IPS-18c (cell line): ENCODE measurements at regions not wholly inside any gene's neighbourhood (a gene's known extent, or its start where the extent isn't known, plus 50 kb on each side); places are given as distances from the start of the nearest gene placed in this dataset.

Experiments
- H3K4me3 ChIP-seq: 2 replicates; pipeline ENCODE4 v1.7.0; 2013; ENCODE audit warnings: low read depth, mild to moderate bottlenecking, low read length, moderate library complexity; ENCODE audit not compliant: insufficient read depth
- H3K9me3 ChIP-seq: one replicate; pipeline ENCODE4 v1.6.1; 2013; ENCODE audit warnings: mild to moderate bottlenecking, low read length, moderate library complexity; ENCODE audit not compliant: control insufficient read depth, insufficient read depth

- peaks cover 3% of the 10 kb centered on the region for H3K9me3 ChIP-seq
- H3K4me3 ChIP-seq, result no peak overlapping the region
Observed at GRCh38 chr11:71118671-71119250, 133.6 kb downstream of the SHANK2 start.

DNA sequence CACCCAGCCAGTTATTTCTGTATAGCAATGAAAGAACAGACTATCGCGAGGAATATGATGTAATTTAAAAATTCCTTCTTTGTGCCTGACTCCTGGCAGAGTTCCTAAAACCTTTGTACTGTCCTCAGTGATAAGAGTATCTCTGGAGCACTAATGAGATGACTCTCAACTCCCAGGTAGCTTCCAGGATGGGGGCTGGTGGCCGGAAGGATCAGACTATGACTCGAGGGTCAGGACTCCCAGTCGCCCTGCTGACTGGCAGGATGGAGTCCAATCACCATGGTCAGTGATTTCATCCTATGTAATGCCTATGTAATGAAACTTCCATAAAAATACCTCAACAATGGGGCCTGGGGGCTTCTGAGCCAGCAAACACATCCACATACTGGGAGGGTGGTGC lies 135.1 kb downstream of the SHANK2 start:
- Histone ChIP-seq H3K4me3 (no peak overlapping the region), H3K9me3 (peaks cover 3% of the 10 kb centered on the region)

DNA sequence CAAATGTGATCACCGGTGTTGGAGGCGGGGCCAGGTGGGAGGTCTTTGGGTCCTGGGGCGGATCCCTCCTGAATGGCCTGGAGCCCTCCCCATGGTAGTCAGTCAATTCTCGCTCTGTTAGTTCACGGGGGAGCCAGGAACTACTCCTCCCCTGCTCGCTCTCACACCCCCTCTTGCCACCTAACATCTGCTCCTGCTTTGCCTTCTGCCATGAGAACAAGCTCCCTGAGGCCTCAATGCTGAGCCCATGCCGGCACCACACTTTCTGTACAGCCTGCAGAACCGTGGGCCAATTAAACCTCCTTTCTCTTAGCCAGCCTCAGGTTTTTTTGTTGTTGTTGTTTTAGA lies 135.7 kb downstream of the SHANK2 start:
- Histone ChIP-seq H3K4me3 (no peak overlapping the region), H3K9me3 (peaks cover 3% of the 10 kb centered on the region)

- Histone ChIP-seq H3K9me3 (peaks cover 3% of the 10 kb centered on the region), H3K4me3 (no peak overlapping the region)
Observed at GRCh38 chr11:71115770-71116692, 136.3 kb downstream of the SHANK2 start.

DNA sequence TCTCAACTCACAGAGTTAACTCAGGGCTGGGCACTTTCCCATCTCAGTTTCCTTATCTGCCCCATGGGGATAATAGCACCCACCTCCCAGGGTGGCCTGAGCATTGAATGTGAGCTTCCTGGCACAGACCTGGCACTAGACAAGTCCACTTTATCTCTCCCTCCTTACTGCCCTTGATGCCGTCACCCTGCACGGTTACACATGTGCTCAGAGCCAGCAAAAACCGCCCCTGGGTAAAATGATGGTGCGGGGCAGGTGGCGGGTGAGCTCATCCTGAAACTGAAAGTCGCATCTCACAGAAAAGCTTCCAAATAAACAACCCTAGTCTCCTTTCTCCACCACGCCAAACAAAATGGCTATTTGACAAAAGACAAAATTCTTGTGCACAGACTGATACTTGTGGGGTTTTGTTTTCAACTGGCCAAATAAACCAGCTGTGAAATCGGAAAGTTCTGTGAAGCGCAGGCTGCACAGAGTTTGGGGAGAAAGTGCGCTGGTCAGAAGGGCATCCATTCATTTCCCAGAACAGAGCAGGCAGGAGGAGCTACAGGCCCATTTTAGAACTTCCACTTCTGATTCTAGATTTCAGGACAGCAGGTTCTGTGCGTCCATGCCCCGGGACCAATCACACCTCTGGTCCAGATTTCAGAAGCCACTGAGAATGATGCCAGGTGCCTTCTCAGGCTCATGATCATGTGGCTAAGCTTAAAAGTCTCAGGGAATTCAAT lies 138.1 kb downstream of the SHANK2 start:
- Histone ChIP-seq H3K4me3 (no peak overlapping the region), H3K9me3 (peaks cover 3% of the 10 kb centered on the region)

DNA sequence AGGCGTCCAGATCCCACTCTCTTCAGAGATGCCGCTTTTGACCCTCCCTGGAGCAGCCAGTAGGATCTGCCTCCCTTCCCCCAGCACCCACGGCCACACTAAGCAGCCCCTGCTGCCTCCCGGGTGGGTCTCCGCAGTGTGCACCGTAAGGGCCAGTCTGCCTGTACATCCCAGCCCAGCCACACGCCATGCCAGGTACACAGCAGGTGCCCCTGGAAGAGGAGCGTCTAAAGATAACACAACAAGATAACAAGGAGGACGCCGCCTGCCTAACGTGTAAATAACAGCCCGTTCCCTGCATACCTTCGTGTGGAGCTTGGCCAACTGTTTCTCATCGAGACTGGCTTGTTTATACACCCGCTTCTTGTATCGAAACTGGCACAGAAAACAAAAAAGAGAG lies 139.4 kb downstream of the SHANK2 start:
- Histone ChIP-seq H3K4me3 (no peak overlapping the region), H3K9me3 (peaks cover 3% of the 10 kb centered on the region)

DNA sequence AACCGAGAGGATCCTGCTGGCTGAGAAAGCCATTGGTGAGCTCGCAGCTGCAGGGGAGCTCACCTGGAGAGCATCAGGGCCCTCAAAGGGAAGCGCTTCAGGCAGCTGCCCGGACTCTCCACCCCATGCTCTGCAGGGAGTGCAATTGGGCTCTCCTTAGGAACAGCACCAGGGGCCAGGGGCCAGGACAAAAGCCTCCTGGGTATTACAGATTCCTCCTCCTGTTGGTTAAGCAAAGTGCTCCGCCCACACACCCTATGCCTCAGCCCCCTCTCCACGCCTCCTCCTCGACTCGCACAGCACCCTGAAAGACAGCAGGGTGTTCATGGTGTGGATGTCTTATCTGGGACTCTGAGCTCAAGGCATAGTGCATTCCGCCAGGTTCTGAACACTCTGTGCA lies 139.9 kb downstream of the SHANK2 start:
- Histone ChIP-seq H3K9me3 (peaks cover 3% of the 10 kb centered on the region), H3K4me3 (no peak overlapping the region)

DNA sequence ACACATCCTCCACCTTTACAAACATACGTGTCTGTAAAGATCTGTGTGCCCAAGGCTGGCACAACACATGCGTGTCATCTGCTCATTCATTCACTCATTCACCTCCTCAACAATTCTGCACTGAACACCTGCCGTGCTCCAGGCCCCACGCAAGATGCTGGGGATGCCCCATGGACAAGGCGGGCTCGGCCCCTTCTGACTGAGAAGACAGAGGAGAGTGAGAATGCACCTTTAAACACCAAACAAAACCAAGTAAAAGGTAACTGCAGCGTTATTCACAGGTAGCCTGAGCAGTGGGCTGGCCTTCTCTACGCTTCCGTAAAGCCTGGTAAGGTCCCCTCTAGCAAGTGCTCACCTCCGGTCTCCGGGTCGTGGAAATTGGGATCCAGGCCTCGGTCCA lies 142.8 kb downstream of the SHANK2 start:
- Histone ChIP-seq H3K9me3 (peaks cover 3% of the 10 kb centered on the region), H3K4me3 (no peak overlapping the region)

- H3K9me3 ChIP-seq, result no peaks in the 10 kb centered on the region
- H3K4me3 ChIP-seq, result no peak overlapping the region
Observed at GRCh38 chr11:71109186-71109585, 143.2 kb downstream of the SHANK2 start.

DNA sequence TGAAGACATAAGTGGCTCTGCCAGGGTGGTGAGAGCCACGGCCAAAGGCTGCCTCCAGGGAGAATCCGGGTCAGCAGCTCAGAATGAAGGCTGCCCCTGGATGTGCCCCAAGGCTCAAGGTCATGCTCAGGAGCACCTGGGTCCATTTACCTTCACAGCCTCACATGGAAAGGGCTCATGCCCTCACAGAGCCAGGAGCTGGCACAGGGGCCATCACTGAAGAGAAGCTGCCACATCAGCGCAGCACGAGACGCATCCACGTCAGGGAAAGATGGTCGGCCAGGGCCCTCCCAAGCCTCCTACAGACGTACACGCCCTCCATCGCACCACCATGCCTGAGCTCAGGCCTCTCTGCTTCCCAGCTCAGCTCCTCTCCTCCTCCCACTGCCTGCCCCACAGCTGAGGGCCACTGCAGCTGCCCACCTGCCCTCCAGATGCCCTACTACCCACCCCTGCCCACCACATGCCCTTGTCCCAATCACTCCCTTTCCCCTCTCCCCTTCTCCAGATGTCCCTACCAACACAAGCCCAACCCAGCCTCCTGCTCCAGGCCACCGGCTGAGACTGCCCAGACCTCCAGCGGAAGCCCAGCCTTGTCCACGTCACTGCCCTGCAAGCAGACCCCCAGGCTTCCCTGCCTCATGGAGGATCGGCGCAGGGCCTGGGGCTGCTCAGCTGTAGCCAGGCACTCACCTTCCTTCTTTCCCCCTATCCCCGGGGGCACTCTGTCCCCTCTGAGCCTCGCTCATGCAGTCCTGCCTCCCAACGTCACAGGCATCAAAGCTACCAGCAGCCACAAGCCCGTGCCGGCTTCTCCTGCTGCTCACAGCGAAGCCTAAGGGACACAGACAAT lies 144.1 kb downstream of the SHANK2 start:
- H3K4me3 ChIP-seq, result no peak overlapping the region
- H3K9me3 ChIP-seq, result no peaks in the 10 kb centered on the region

DNA sequence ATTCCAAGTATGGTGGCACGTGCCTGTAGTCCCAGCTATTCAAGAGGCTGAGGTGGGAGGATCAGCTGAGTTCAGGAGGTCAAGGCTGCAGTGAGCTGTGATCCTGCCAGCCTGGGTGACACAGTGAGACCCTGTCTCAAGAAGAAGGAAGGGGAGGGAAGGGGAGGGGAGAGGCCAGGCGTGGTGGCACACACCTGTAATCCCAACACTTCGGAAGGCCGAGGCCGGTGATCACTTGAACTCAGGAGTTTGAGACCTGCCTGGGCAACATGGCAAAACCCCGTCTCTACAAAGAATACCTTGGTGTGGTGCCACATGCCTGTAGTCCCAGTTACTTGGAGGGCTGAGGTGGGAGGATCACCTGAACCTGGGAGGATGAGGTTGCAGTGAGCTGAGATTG lies 145.7 kb downstream of the SHANK2 start:
- Histone ChIP-seq H3K4me3 (no peak overlapping the region), H3K9me3 (no peaks in the 10 kb centered on the region)

DNA sequence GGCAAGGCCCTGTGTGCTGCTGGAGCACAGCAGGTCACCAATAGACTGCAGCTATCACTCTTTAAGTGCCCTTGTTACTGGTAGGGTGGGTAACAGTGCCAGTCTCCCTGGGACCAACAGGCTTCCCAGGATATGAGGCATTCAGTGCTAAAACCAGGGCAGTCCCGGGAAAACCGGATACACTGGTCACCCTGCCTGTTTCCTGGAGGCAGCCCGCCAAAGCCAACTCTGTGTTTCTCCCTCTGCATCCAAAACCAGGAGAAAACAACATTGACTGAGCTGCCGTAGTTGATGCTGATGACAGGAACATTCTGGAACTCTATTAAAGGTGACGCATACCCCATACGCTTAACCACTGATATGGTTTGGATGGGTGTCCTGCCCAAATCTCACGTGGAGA lies 149.1 kb downstream of the SHANK2 start:
- Histone ChIP-seq H3K9me3 (no peaks in the 10 kb centered on the region), H3K4me3 (no peak overlapping the region)

DNA sequence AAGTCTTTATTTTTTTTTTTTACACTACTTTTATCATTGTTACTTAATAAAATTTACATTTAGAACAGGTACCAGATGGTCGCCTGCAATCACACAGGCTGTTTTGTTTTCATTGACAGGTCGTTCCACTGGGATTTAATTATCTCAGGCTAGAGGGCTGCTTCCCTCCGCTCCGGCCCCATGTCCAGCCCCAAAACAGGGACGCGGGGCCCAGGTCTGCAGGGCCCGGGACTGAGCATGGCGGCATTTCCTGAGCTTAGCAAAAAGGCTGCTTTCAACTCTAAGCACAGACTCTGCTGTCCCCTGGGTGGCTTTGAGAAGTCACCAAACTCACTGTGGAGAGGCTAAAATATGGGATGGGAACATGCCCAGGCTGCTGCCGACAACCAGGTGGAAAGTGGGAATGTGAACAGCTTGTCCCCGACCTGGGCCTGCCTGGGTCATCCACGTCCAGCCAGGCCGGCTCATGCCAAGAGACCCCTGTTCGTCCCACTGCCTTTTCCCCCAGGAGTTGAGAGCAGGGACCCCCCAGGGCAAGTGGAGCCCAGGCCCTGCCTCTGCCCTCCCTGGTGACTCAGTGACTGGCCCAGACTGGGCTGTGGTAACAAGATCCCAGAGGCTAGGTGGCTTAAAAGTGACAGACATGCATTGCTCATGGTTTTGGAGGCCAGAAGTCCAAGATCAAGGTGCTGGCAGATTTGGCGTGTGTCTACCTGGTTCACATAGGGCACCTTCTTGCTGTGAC lies 150.0 kb downstream of the SHANK2 start:
- Histone ChIP-seq H3K9me3 (no peaks in the 10 kb centered on the region), H3K4me3 (no peak overlapping the region)

GRCh38 chr11:71101606-71102005 lies 150.8 kb downstream of the SHANK2 start:
- Histone ChIP-seq H3K4me3 (no peak overlapping the region), H3K9me3 (no peaks in the 10 kb centered on the region)

DNA sequence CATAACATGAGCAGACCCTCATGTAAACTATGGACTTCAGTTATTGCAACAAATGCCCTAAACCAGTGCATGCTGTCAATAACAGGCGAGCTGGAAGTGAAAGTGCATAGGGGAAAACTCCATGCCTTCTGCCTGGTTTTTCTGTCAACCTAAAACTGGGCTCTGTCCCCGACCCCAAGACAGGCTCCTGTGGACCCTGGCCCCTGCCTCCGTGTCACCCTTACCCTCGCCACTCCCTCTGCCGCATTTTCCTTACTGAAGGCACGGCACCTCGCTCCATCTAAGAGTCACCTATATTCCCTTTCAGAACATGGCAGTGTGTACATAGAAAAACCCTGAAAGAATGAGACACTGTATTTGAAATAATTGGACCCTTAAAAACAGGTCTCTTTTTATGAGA lies 151.3 kb downstream of the SHANK2 start:
- no peaks in the 10 kb centered on the region for H3K9me3 ChIP-seq
- no peak overlapping the region for H3K4me3 ChIP-seq

DNA sequence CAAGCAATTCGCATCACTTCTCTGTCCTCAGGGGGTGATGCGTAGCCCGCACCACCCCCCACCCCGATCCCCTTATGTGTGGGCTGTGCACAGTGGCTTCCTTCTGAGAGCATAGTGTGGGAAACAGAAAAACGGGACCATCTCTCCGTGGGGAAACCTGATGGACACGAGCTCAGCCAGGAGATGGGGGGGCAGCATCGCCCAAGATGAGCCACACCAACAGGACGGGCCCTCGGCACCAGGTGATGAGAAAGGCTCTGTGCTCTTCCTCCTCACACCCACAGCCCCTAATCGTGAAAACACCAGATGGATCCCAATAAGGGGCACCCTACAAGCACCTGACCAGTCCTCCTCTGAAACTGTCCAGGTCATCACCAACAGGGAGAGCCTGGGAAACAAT lies 153.6 kb downstream of the SHANK2 start:
- Histone ChIP-seq H3K9me3 (no peaks in the 10 kb centered on the region), H3K4me3 (no peak overlapping the region)
